ENCODE measurements at regions not wholly inside any gene's neighbourhood (a gene's known extent, or its start where the extent isn't known, plus 50 kb on each side); places are given as distances from the start of the nearest gene placed in this dataset.
"Not testable (repeated sequence)": the region's sequence is repeated elsewhere in the genome, so short reads cannot be mapped to it uniquely, and the experiment has no call there.

- no peaks in the 10 kb centered on the region for H3K36me3 Mint-ChIP-seq (ENCODE audit: low read depth)
- no peak overlapping the region for H3K4me3 Mint-ChIP-seq
- no peaks in the 10 kb centered on the region for H3K27me3 Mint-ChIP-seq (ENCODE audit: low read depth)
- H3K4me1 Mint-ChIP-seq = peaks cover 16% of the 10 kb centered on the region
- TF ChIP-seq CTCF (conservative IDR thresholded peaks at IDR 0.05) = no peak
- no peak overlapping the region for H3K27ac Mint-ChIP-seq (ENCODE audit: unreplicated experiment)
- H3K9me3 Mint-ChIP-seq = no peaks in the 10 kb centered on the region
- no peak for DNase-seq (ENCODE audit: low read depth, low spot score)
Observed at GRCh38 chr1:182331387-182331786, 60.2 kb downstream of the GLUL start.

- H3K27ac Mint-ChIP-seq (ENCODE audit: unreplicated experiment) = no peak overlapping the region
- H3K9me3 Mint-ChIP-seq = no peaks in the 10 kb centered on the region
- no peak for DNase-seq (ENCODE audit: low read depth, low spot score)
- no peaks in the 10 kb centered on the region for H3K36me3 Mint-ChIP-seq (ENCODE audit: low read depth)
- no peaks in the 10 kb centered on the region for H3K27me3 Mint-ChIP-seq (ENCODE audit: low read depth)
- no peak overlapping the region for H3K4me3 Mint-ChIP-seq
- no peak for TF ChIP-seq CTCF (conservative IDR thresholded peaks at IDR 0.05)
- peaks cover 13% of the 10 kb centered on the region for H3K4me1 Mint-ChIP-seq
Observed at GRCh38 chr1:182330303-182330702, 61.3 kb downstream of the GLUL start.

GRCh38 chr1:182329471-182329870 lies 62.1 kb downstream of the GLUL start:
- no peak overlapping the region for H3K4me3 Mint-ChIP-seq
- no peaks in the 10 kb centered on the region for H3K27me3 Mint-ChIP-seq (ENCODE audit: low read depth)
- no peak overlapping the region for H3K27ac Mint-ChIP-seq (ENCODE audit: unreplicated experiment)
- TF ChIP-seq CTCF (conservative IDR thresholded peaks at IDR 0.05) = no peak
- H3K36me3 Mint-ChIP-seq (ENCODE audit: low read depth) = no peaks in the 10 kb centered on the region
- no peak for DNase-seq (ENCODE audit: low read depth, low spot score)
- peaks cover 13% of the 10 kb centered on the region for H3K4me1 Mint-ChIP-seq
- H3K9me3 Mint-ChIP-seq = no peaks in the 10 kb centered on the region

GRCh38 chr1:182328591-182328990 lies 63.0 kb downstream of the GLUL start:
- H3K36me3 Mint-ChIP-seq (ENCODE audit: low read depth) = no peaks in the 10 kb centered on the region
- DNase-seq (ENCODE audit: low read depth, low spot score) = no peak
- H3K9me3 Mint-ChIP-seq = no peaks in the 10 kb centered on the region
- no peak for TF ChIP-seq CTCF (conservative IDR thresholded peaks at IDR 0.05)
- H3K4me3 Mint-ChIP-seq = no peak overlapping the region
- no peak overlapping the region for H3K27ac Mint-ChIP-seq (ENCODE audit: unreplicated experiment)
- H3K4me1 Mint-ChIP-seq = peaks cover 7% of the 10 kb centered on the region
- H3K27me3 Mint-ChIP-seq (ENCODE audit: low read depth) = no peaks in the 10 kb centered on the region

- Mint-ChIP-seq H3K27ac (ENCODE audit: unreplicated experiment) (no peak overlapping the region), H3K4me1 (no peaks in the 10 kb centered on the region), H3K36me3 (ENCODE audit: low read depth) (no peaks in the 10 kb centered on the region), H3K9me3 (no peaks in the 10 kb centered on the region), H3K27me3 (ENCODE audit: low read depth) (no peaks in the 10 kb centered on the region), H3K4me3 (no peak overlapping the region)
- TF ChIP-seq CTCF (conservative IDR thresholded peaks at IDR 0.05) = no peak
- DNase-seq (ENCODE audit: low read depth, low spot score) = no peak
Observed at GRCh38 chr1:182325339-182325738, 66.3 kb downstream of the GLUL start.

GRCh38 chr1:182321532-182321931 lies 70.1 kb downstream of the GLUL start:
- H3K36me3 Mint-ChIP-seq (ENCODE audit: low read depth); DNase-seq (ENCODE audit: low read depth, low spot score); H3K9me3 Mint-ChIP-seq; H3K27me3 Mint-ChIP-seq (ENCODE audit: low read depth); H3K4me3 Mint-ChIP-seq; H3K4me1 Mint-ChIP-seq; H3K27ac Mint-ChIP-seq (ENCODE audit: unreplicated experiment): not testable (repeated sequence)
- TF ChIP-seq CTCF (conservative IDR thresholded peaks at IDR 0.05) = peak; percentile 22

All from neural crest cell (in vitro differentiated cells).